SW 1271 (cell line): ENCODE measurements at regions not wholly inside any gene's neighbourhood (a gene's known extent, or its start where the extent isn't known, plus 50 kb on each side); places are given as distances from the start of the nearest gene placed in this dataset.

ENCODE experiments used
- DNase-seq, 2 experiments: peaks; one replicate each; lab custom pipeline; 2025; lab: John Stamatoyannopoulos, UW

GRCh38 chr10:129111922-129112321 is 355.1 kb upstream of the MGMT start:
- no peak for DNase-seq

GRCh38 chr10:129114588-129114987 is 352.5 kb upstream of the MGMT start:
- no peak for DNase-seq

- DNase-seq = no peak
These were observed 350.7 kb upstream of the MGMT start for GRCh38 chr10:129116371-129116770.

GRCh38 chr10:129120441-129120840 is 346.6 kb upstream of the MGMT start:
- no peak for DNase-seq

GRCh38 chr10:129122846-129123245 is 344.2 kb upstream of the MGMT start:
- no peak for DNase-seq

GRCh38 chr10:129123428-129123827 is 343.6 kb upstream of the MGMT start:
- no peak for DNase-seq

- no peak for DNase-seq
These were observed 340.1 kb upstream of the MGMT start for GRCh38 chr10:129126982-129127381.

GRCh38 chr10:129131457-129132132 is 335.4 kb upstream of the MGMT start:
- DNase-seq = no peak

GRCh38 chr10:129133856-129134255 is 333.2 kb upstream of the MGMT start:
- no peak for DNase-seq

- DNase-seq = no peak
These were observed 332.7 kb upstream of the MGMT start for GRCh38 chr10:129134371-129134770.

GRCh38 chr10:129135624-129136023 is 331.4 kb upstream of the MGMT start:
- DNase-seq = no peak

GRCh38 chr10:129136074-129136473 is 331.0 kb upstream of the MGMT start:
- no peak for DNase-seq

GRCh38 chr10:129136951-129137350 is 330.1 kb upstream of the MGMT start:
- DNase-seq = no peak

GRCh38 chr10:129140921-129141885 is 325.8 kb upstream of the MGMT start:
- DNase-seq = no peak

GRCh38 chr10:129151281-129151680 is 315.8 kb upstream of the MGMT start:
- no peak for DNase-seq

- DNase-seq = no peak
These were observed 310.6 kb upstream of the MGMT start for GRCh38 chr10:129156406-129156805.

- no peak for DNase-seq
These were observed 309.9 kb upstream of the MGMT start for GRCh38 chr10:129157185-129157584.

- DNase-seq = peak in 1 of 2 experiments; percentile 13
These were observed 305.9 kb upstream of the MGMT start for GRCh38 chr10:129161150-129161549.

GRCh38 chr10:129163531-129163930 is 303.5 kb upstream of the MGMT start:
- DNase-seq = no peak

- DNase-seq = no peak
These were observed 301.8 kb upstream of the MGMT start for GRCh38 chr10:129165076-129165720.

- no peak for DNase-seq
These were observed 301.3 kb upstream of the MGMT start for GRCh38 chr10:129165770-129166169.

- DNase-seq = no peak
These were observed 298.4 kb upstream of the MGMT start for GRCh38 chr10:129168660-129169059.

- no peak for DNase-seq
These were observed 297.9 kb upstream of the MGMT start for GRCh38 chr10:129169115-129169514.
